GM12892 (cell line): ENCODE measurements at regions not wholly inside any gene's neighbourhood (a gene's known extent, or its start where the extent isn't known, plus 50 kb on each side); places are given as distances from the start of the nearest gene placed in this dataset.

ENCODE experiments used
- POLR2A ChIP-seq: IDR thresholded peaks from 2 replicates; pipeline ENCODE4 v1.6.1; 2011; ENCODE audit warnings: low read depth, low read length, control low read depth
- POLR2AphosphoS5 ChIP-seq: IDR thresholded peaks from 2 replicates; pipeline ENCODE4 v1.6.1; 2011; ENCODE audit warnings: low read depth, low read length, control low read depth
- TAF1 ChIP-seq: IDR thresholded peaks from 2 replicates; pipeline ENCODE4 v1.6.1; 2011; ENCODE audit warnings: low read depth, mild to moderate bottlenecking, control low read depth, low read length, borderline replicate concordance

DNA sequence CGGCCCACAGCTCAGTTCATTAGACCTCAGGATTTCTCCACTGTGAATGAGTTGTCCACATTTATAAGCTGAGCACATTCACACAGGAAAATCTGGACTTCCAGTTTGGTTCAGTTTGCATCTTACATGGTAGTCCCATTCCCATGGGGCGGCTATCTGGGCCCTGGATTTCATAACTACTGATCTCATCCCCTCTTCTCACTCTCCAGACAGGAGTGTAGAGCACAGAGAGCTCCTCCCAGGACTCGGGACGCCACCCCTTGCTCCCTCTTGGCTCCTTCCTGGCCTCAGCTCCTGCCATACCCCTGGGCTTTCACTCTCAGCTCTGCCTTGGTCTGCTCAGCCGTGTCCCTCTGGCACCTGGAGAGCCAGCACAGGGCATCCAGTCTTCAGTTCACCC lies 117.6 kb upstream of the TCERG1L start:
- TF ChIP-seq POLR2A (no peak), POLR2AphosphoS5 (no peak), TAF1 (no peak)
